H1 (cell line): ENCODE measurements at regions not wholly inside any gene's neighbourhood (a gene's known extent, or its start where the extent isn't known, plus 50 kb on each side); places are given as distances from the start of the nearest gene placed in this dataset.

Source experiments
- CTCF ChIA-PET: fragments of 300-600 bp; sonication (Branson Sonifier 250); formaldehyde crosslinking; loops from one replicate; lab custom pipeline; 2021; ENCODE audit not compliant: partially characterized antibody; lab: Charles Lee
- POLR2A ChIA-PET: fragments of 300-600 bp; sonication (Branson Sonifier 250); formaldehyde crosslinking; loops from one replicate; lab custom pipeline; 2021; ENCODE audit warnings: inconsistent platforms; ENCODE audit not compliant: partially characterized antibody; lab: Charles Lee
- DNase-seq, 2 experiments: peaks; one replicate each; pipeline versions ENCODE4 v3.0.0 to v3.0.0-alpha.2; 2010 to 2022; ENCODE audit warnings: low spot score in 2 of 2, low read depth in 1 of 2, mixed read lengths in 1 of 2
- FAIRE-seq: peaks from 2 replicates; lab custom pipeline; 2011; peaks lifted over from hg19 to GRCh38; lab: Jason Lieb, UNC
- H2AFZ ChIP-seq: 2 replicates; pipeline ENCODE4 v1.8.1; 2012; ENCODE audit warnings: low read length, inconsistent platforms
- H2AK5ac ChIP-seq: 2 replicates; pipeline ENCODE4 v1.6.1; 2013; ENCODE audit warnings: low read depth, low read length
- H2BK120ac ChIP-seq: replicated peaks from 2 replicates; pipeline ENCODE3; 2013; ENCODE audit warnings: low read depth, low read length, inconsistent platforms
- H2BK12ac ChIP-seq: 2 replicates; pipeline ENCODE4 v1.6.1; 2013; ENCODE audit warnings: low read depth, low read length
- H2BK15ac ChIP-seq: 2 replicates; pipeline ENCODE4 v1.6.1; 2013; ENCODE audit warnings: low read length
- H2BK20ac ChIP-seq: 2 replicates; pipeline ENCODE4 v1.6.1; 2013; ENCODE audit warnings: low read length
- H2BK5ac ChIP-seq: 2 replicates; pipeline ENCODE4 v1.6.1; 2013; ENCODE audit warnings: low read depth, low read length
- H3K14ac ChIP-seq: 2 replicates; pipeline ENCODE4 v1.6.1; 2013; ENCODE audit warnings: inconsistent platforms; ENCODE audit not compliant: insufficient read length
- H3K18ac ChIP-seq: 2 replicates; pipeline ENCODE4 v1.6.1; 2013; ENCODE audit warnings: low read length; ENCODE audit errors: extremely low read depth
- H3K23ac ChIP-seq: 2 replicates; pipeline ENCODE4 v1.6.1; 2013; ENCODE audit warnings: inconsistent platforms; ENCODE audit not compliant: insufficient read length
- H3K23me2 ChIP-seq: 2 replicates; pipeline ENCODE4 v1.6.1; 2013; ENCODE audit warnings: low read depth, low read length
- H3K27ac ChIP-seq: 2 replicates; pipeline ENCODE4 v1.6.1; 2011; ENCODE audit warnings: low read depth, low read length, inconsistent platforms
- H3K27me3 ChIP-seq, 4 experiments: replicated peaks in 1 of 4; 1 replicate in 1 of 4; 2 replicates in 3 of 4; pipeline versions ENCODE4 v1.6.1 to v1.8.1; 2011 to 2013; ENCODE audit warnings: low read length in 3 of 4, mild to moderate bottlenecking in 3 of 4, inconsistent platforms in 2 of 4, mixed read lengths in 2 of 4, moderate library complexity in 1 of 4; ENCODE audit not compliant: control insufficient read depth in 3 of 4, insufficient read depth in 3 of 4; ENCODE audit errors: extremely low read depth in 1 of 4
- H3K36me3 ChIP-seq, 4 experiments: 2 replicates each; pipeline versions ENCODE4 v1.6.1 to v1.8.1; 2011 to 2013; ENCODE audit warnings: mild to moderate bottlenecking in 4 of 4, low read length in 3 of 4, moderate library complexity in 2 of 4, control low read depth in 1 of 4, inconsistent platforms in 1 of 4; ENCODE audit not compliant: insufficient read depth in 4 of 4, control insufficient read depth in 2 of 4
- H3K4ac ChIP-seq: replicated peaks from 2 replicates; pipeline ENCODE3; 2013; ENCODE audit warnings: low read length, low read depth, mixed read lengths, inconsistent platforms; ENCODE audit not compliant: insufficient read length
- H3K4me1 ChIP-seq, 4 experiments: replicated peaks in 1 of 4; 1 replicate in 1 of 4; 2 replicates in 3 of 4; pipeline versions ENCODE4 v1.6.1 to v1.8.1; 2011 to 2013; ENCODE audit warnings: low read length in 3 of 4, inconsistent platforms in 2 of 4, mixed read lengths in 1 of 4; ENCODE audit not compliant: insufficient read depth in 4 of 4, control insufficient read depth in 3 of 4
- H3K4me2 ChIP-seq, 2 experiments: 2 replicates each; pipeline versions ENCODE4 v1.6.1 to v1.8.1; 2011 to 2013; ENCODE audit warnings: low read depth in 2 of 2, low read length in 2 of 2, control low read depth in 1 of 2, inconsistent platforms in 1 of 2, mild to moderate bottlenecking in 1 of 2; ENCODE audit not compliant: insufficient read depth in 1 of 2
- H3K4me3 ChIP-seq, 4 experiments: fragments of 200-600, 300-600 bp in 1 of 4; sonication (generic), shearing (Covaris generic), sonication (Bioruptor Twin) in 1 of 4; 2 replicates each; pipeline versions ENCODE4 v1.5.1 to v1.8.1; 2011 to 2016; ENCODE audit warnings: low read length in 4 of 4, low read depth in 3 of 4, control low read depth in 2 of 4, inconsistent platforms in 2 of 4, mild to moderate bottlenecking in 2 of 4, mixed read lengths in 1 of 4, moderate library complexity in 1 of 4; ENCODE audit not compliant: insufficient read depth in 2 of 4; ENCODE audit errors: extremely low read depth in 1 of 4
- H3K56ac ChIP-seq: replicated peaks from 2 replicates; pipeline ENCODE3; 2013; ENCODE audit warnings: low read depth, mild to moderate bottlenecking, mixed read lengths, low read length, inconsistent platforms; ENCODE audit not compliant: insufficient read length
- H3K79me1 ChIP-seq: 2 replicates; pipeline ENCODE4 v1.6.1; 2013; ENCODE audit warnings: low read depth, low read length, control low read depth
- H3K79me2 ChIP-seq, 2 experiments: 2 replicates each; pipeline versions ENCODE4 v1.6.1 to v1.8.1; 2012 to 2013; ENCODE audit warnings: low read length in 2 of 2, mild to moderate bottlenecking in 2 of 2, inconsistent platforms in 1 of 2; ENCODE audit not compliant: insufficient read depth in 2 of 2, control insufficient read depth in 1 of 2
- H3K9ac ChIP-seq, 4 experiments: replicated peaks in 1 of 4; 1 replicate in 1 of 4; 2 replicates in 3 of 4; pipeline versions ENCODE4 v1.6.1 to v1.8.1; 2011 to 2013; ENCODE audit warnings: low read depth in 3 of 4, low read length in 3 of 4, control low read depth in 2 of 4, mild to moderate bottlenecking in 2 of 4, moderate library complexity in 2 of 4, inconsistent platforms in 1 of 4; ENCODE audit errors: extremely low read depth in 1 of 4
- H3K9me3 ChIP-seq, 2 experiments: 2 replicates each; pipeline versions ENCODE4 v1.6.1 to v1.8.1; 2012 to 2013; ENCODE audit warnings: mild to moderate bottlenecking in 2 of 2, moderate library complexity in 2 of 2, control low read depth in 1 of 2, inconsistent platforms in 1 of 2, low read depth in 1 of 2, low read length in 1 of 2, mixed read lengths in 1 of 2; ENCODE audit not compliant: insufficient read depth in 2 of 2
- H4K20me1 ChIP-seq, 2 experiments: replicated peaks in 1 of 2; 2 replicates each; pipeline versions ENCODE3 to v1.8.1; 2011 to 2013; ENCODE audit warnings: inconsistent platforms in 2 of 2, low read length in 2 of 2, mild to moderate bottlenecking in 1 of 2; ENCODE audit not compliant: insufficient read depth in 2 of 2, control insufficient read depth in 1 of 2
- H4K5ac ChIP-seq: 2 replicates; pipeline ENCODE4 v1.6.1; 2013; ENCODE audit warnings: low read length, low read depth, mixed read lengths, inconsistent platforms; ENCODE audit not compliant: insufficient read length
- H4K8ac ChIP-seq: 2 replicates; pipeline ENCODE4 v1.8.0; 2013; ENCODE audit warnings: mild to moderate bottlenecking, moderate library complexity, low read length, inconsistent platforms; ENCODE audit not compliant: insufficient read depth; ENCODE audit errors: extremely low read depth
- H4K91ac ChIP-seq: replicated peaks from 2 replicates; pipeline ENCODE3; 2013; ENCODE audit warnings: low read length, mixed read lengths, inconsistent platforms; ENCODE audit not compliant: insufficient read length
- CBX8 ChIP-seq: fragments of 300-800, 300-1000 bp; sonication (generic); IDR thresholded peaks from 2 replicates; pipeline ENCODE4 v1.7.1; 2016; ENCODE audit warnings: low read depth, low read length, borderline replicate concordance
- CEBPB ChIP-seq: IDR thresholded peaks from 2 replicates; pipeline ENCODE4 v1.6.1; 2012; ENCODE audit warnings: low read depth, low read length
- CHD2 ChIP-seq: IDR thresholded peaks from 2 replicates; pipeline ENCODE4 v1.6.1; 2012; ENCODE audit warnings: low read length, improper control_type of control experiment
- CREB1 ChIP-seq: IDR thresholded peaks from 2 replicates; pipeline ENCODE4 v1.6.1; 2012; ENCODE audit warnings: inconsistent platforms
- EP300 ChIP-seq, 2 experiments: IDR thresholded peaks; 1 replicate in 1 of 2; 2 replicates in 1 of 2; pipeline ENCODE4 v1.6.1; 2011 to 2012; ENCODE audit warnings: low read depth in 2 of 2, low read length in 2 of 2, mild to moderate bottlenecking in 2 of 2, borderline replicate concordance in 1 of 2, inconsistent platforms in 1 of 2, moderate library complexity in 1 of 2
- GABPA ChIP-seq: IDR thresholded peaks from 2 replicates; pipeline ENCODE4 v1.6.1; 2011; ENCODE audit warnings: mild to moderate bottlenecking, low read length, moderate library complexity, borderline replicate concordance; ENCODE audit not compliant: insufficient read depth
- JUND ChIP-seq: IDR thresholded peaks from 2 replicates; pipeline ENCODE4 v1.6.1; 2011; ENCODE audit warnings: mild to moderate bottlenecking, improper control_type of control experiment, low read length
- MAX ChIP-seq: IDR thresholded peaks from 2 replicates; pipeline ENCODE4 v1.6.1; 2012; ENCODE audit warnings: inconsistent platforms
- NANOG ChIP-seq: IDR thresholded peaks from 2 replicates; pipeline ENCODE4 v1.6.1; 2011; ENCODE audit warnings: low read length, low read depth, mild to moderate bottlenecking, inconsistent platforms; ENCODE audit not compliant: insufficient read depth, poor library complexity, severe bottlenecking
- SIRT6 ChIP-seq: IDR thresholded peaks from one replicate; pipeline ENCODE4 v1.7.1; 2012; ENCODE audit warnings: low read length, inconsistent platforms
- SP1 ChIP-seq: IDR thresholded peaks from 2 replicates; pipeline ENCODE4 v1.6.1; 2011; ENCODE audit warnings: low read depth, low read length
- SP4 ChIP-seq: IDR thresholded peaks from 2 replicates; pipeline ENCODE4 v1.6.1; 2012; ENCODE audit warnings: low read length, inconsistent platforms
- TCF12 ChIP-seq: IDR thresholded peaks from 2 replicates; pipeline ENCODE4 v1.6.1; 2011; ENCODE audit warnings: low read depth, mild to moderate bottlenecking, low read length
- WGBS, 2 experiments: shearing (Covaris generic) in 1 of 2; methylation state at CpG; one replicate each; pipeline versions ENCODE4 v1.1.6 to v1.1.7; 2013 to 2015; ENCODE audit warnings: low lambda C conversion rate in 2 of 2, mixed read lengths in 2 of 2, inconsistent platforms in 1 of 2, low coverage in 1 of 2, missing lambda C conversion rate in 1 of 2; ENCODE audit not compliant: insufficient replicate concordance in 2 of 2, insufficient coverage in 1 of 2, insufficient read length in 1 of 2; ENCODE audit errors: extremely low coverage in 1 of 2, missing lambda C conversion rate in 1 of 2; 5-methylcytosine and 5-hydroxymethylcytosine counted together
- TF ChIP-seq, protein P1 (sequence below): IDR thresholded peaks from 2 replicates; pipeline ENCODE4 v1.6.1; 2011; ENCODE audit warnings: low read length, improper control_type of control experiment

GRCh38 chr7:119983468-119983867 is 289.5 kb upstream of the KCND2 start:
- H3K56ac ChIP-seq, result no peak overlapping the region

More at GRCh38 chr7:119983468-119983867, 289.5 kb upstream of the KCND2 start:
- Histone ChIP-seq H2AFZ (no peak overlapping the region), H2BK15ac (no peak overlapping the region), H3K4me1 (no peaks in the 10 kb centered on the region), H3K79me2 (no peaks in the 10 kb centered on the region), H3K36me3 (no peaks in the 10 kb centered on the region), H3K9me3 (no peaks in the 10 kb centered on the region), H2BK5ac (no peak overlapping the region), H3K9ac (no peak overlapping the region), H3K23ac (no peak overlapping the region), H3K27ac (no peak overlapping the region), H3K4ac (no peak overlapping the region), H2BK20ac (no peak overlapping the region), H4K91ac (no peak overlapping the region), H3K79me1 (no peaks in the 10 kb centered on the region), H3K14ac (peak overlapping the region; percentile 9), H4K20me1 (no peaks in the 10 kb centered on the region), H4K8ac (no peak overlapping the region; the same call in 1 of the 2 replicates), H2BK120ac (no peak overlapping the region), H3K23me2 (no peaks in the 10 kb centered on the region), H3K18ac (no peak overlapping the region), H3K4me2 (no peak overlapping the region), H2AK5ac (no peak overlapping the region), H2BK12ac (no peak overlapping the region; the same call in 1 of the 2 replicates), H3K4me3 (no peak overlapping the region), H4K5ac (no peak overlapping the region), H3K27me3 (no peaks in the 10 kb centered on the region)
- no peak for TF ChIP-seq CREB1
- TF ChIP-seq GABPA, result no peak
- TF ChIP-seq EP300 (IDR thresholded peaks at IDR 0.05; ENCODE audit: borderline replicate concordance in 1 of 2, low read depth in 2 of 2, low read length in 2 of 2), result no peak
- no peak for TF ChIP-seq CHD2
- TF ChIP-seq, protein P1, sequence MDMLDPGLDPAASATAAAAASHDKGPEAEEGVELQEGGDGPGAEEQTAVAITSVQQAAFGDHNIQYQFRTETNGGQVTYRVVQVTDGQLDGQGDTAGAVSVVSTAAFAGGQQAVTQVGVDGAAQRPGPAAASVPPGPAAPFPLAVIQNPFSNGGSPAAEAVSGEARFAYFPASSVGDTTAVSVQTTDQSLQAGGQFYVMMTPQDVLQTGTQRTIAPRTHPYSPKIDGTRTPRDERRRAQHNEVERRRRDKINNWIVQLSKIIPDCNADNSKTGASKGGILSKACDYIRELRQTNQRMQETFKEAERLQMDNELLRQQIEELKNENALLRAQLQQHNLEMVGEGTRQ, result no peak
- no peak for TF ChIP-seq CEBPB
- no peak for TF ChIP-seq SIRT6
- no peak for TF ChIP-seq NANOG
- no peak for TF ChIP-seq TCF12
- TF ChIP-seq JUND, result no peak
- TF ChIP-seq MAX, result no peak
- TF ChIP-seq SP4, result no peak
- TF ChIP-seq SP1, result no peak
- TF ChIP-seq CBX8, result no peak
- ChIA-PET CTCF (no interaction called here), POLR2A (no interaction called here)
- DNase-seq (no peak), FAIRE-seq (no peak)
- WGBS, 2 experiments, result 99% methylated on average over 5 of the region's 5 CpGs; no CpG with 5 or more reads in 1 of the 2 experiments
